PFSK-1 (cell line): ENCODE measurements at regions not wholly inside any gene's neighbourhood (a gene's known extent, or its start where the extent isn't known, plus 50 kb on each side); places are given as distances from the start of the nearest gene placed in this dataset.

Experiments
- FOXP2 ChIP-seq: optimal IDR thresholded peaks from 2 replicates; pipeline ENCODE3; 2011; ENCODE audit warnings: borderline replicate concordance, control low read depth, inconsistent platforms; ENCODE audit not compliant: insufficient read depth; ENCODE audit errors: extremely low read length, extremely low read depth
- POLR2AphosphoS5 ChIP-seq: IDR thresholded peaks from 2 replicates; pipeline ENCODE4 v1.6.1; 2012; ENCODE audit warnings: low read depth, mild to moderate bottlenecking, control low read depth, low read length, moderate library complexity
- REST ChIP-seq, 2 experiments: IDR thresholded peaks; 2 replicates each; pipeline versions ENCODE4 v1.6.1 to v1.8.0; 2011 to 2012; ENCODE audit warnings: low read depth in 2 of 2, low read length in 2 of 2, control low read depth in 1 of 2, inconsistent platforms in 1 of 2, mild to moderate bottlenecking in 1 of 2, moderate library complexity in 1 of 2; ENCODE audit not compliant: insufficient read depth in 1 of 2
- SIN3A ChIP-seq: IDR thresholded peaks from 2 replicates; pipeline ENCODE4 v1.6.1; 2012; ENCODE audit warnings: mild to moderate bottlenecking, low read length, moderate library complexity, borderline replicate concordance; ENCODE audit not compliant: insufficient read depth
- TAF1 ChIP-seq: IDR thresholded peaks from 2 replicates; pipeline ENCODE4 v1.6.1; 2012; ENCODE audit warnings: low read length, control low read depth, borderline replicate concordance; ENCODE audit not compliant: insufficient read depth

- TF ChIP-seq POLR2AphosphoS5 (no peak), SIN3A (no peak), REST (IDR thresholded peaks at IDR 0.05; ENCODE audit: insufficient read depth in 1 of 2, low read depth in 2 of 2, low read length in 2 of 2) (no peak), FOXP2 (no peak), TAF1 (no peak)
Measured at GRCh38 chr11:134512571-134513538, 100.8 kb upstream of the B3GAT1 start.

DNA sequence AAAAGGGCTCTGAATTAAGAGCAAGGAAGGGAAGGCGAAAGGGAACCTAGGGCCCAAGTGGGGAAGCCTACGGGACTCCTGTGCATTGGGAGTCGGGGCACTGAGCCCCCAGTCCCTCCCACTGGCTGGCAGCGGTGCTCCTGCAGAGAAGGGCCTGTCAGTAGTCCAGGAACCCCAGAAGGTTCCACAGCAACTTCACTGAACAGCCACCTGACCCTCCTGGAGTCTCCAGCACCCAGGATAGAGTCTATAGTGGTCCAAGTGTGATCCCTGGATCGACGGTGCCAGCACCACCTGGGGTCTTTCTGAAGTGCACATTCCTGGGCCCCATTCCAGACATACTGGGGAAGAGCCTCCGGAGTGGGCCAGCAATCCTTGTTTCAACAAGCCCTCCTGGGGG lies 100.0 kb upstream of the B3GAT1 start:
- TF ChIP-seq SIN3A: no peak
- TF ChIP-seq POLR2AphosphoS5: no peak
- no peak for TF ChIP-seq REST (IDR thresholded peaks at IDR 0.05; ENCODE audit: insufficient read depth in 1 of 2, low read depth in 2 of 2, low read length in 2 of 2)
- TF ChIP-seq TAF1: no peak
- TF ChIP-seq FOXP2: no peak

GRCh38 chr11:134511255-134511654 lies 99.2 kb upstream of the B3GAT1 start:
- no peak for TF ChIP-seq TAF1
- TF ChIP-seq REST (IDR thresholded peaks at IDR 0.05; ENCODE audit: insufficient read depth in 1 of 2, low read depth in 2 of 2, low read length in 2 of 2): no peak
- no peak for TF ChIP-seq FOXP2
- no peak for TF ChIP-seq SIN3A
- TF ChIP-seq POLR2AphosphoS5: no peak

DNA sequence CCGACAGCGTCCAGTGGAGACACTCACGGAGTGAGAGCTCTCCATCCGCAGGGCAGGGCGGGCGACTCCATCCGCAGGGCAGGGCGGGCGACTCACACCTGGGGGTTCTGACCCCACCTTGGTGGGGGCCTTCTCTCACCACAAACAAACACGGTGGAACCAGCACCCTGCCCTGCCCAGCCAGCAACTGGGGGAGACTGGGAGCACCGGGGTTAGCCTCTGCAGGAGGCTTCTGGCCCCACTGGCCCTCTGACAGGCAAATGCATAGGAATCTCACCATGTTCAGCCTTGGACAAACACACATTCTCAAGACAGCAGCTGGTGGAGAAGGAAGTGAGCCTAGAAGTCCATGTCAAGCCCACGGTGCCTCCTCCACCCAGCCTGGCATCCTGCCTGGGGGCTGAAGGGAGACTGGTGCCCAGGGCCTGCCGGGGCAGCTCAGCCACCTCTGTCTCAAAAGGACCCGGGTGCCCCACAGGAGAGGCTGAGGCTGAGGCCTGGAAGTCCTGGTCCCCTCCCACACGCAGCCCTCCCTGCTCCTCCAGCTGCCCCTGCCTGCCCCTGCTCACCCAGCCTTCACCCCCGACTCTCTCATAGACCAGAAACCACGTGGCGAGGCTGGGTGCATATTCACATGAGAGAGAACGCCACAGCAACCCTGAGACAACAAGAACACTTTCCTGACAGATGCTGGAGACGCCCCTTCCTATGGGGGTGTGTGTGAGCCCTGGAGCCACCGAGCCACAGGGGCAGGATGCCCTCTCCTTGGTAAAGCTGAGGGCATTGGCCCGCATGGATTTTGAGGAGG lies 98.4 kb upstream of the B3GAT1 start:
- TF ChIP-seq TAF1: no peak
- TF ChIP-seq FOXP2: no peak
- TF ChIP-seq REST (IDR thresholded peaks at IDR 0.05; ENCODE audit: insufficient read depth in 1 of 2, low read depth in 2 of 2, low read length in 2 of 2): no peak
- no peak for TF ChIP-seq POLR2AphosphoS5
- no peak for TF ChIP-seq SIN3A
